Loucy (cell line): ENCODE measurements at regions not wholly inside any gene's neighbourhood (a gene's known extent, or its start where the extent isn't known, plus 50 kb on each side); places are given as distances from the start of the nearest gene placed in this dataset.
A peak's percentile ranks its signal among the peaks of the same experiment; 100 is the strongest.

Source experiments
- H2AFZ ChIP-seq: fragments of 200-600 bp; sonication (generic); 2 replicates; pipeline ENCODE4 v1.6.0; 2016; ENCODE audit warnings: antibody characterized with exemption, mild to moderate bottlenecking, low read length, moderate library complexity
- H3F3A ChIP-seq: fragments of 200-600 bp; 2 replicates; pipeline ENCODE4 v1.6.0; 2016; ENCODE audit warnings: antibody characterized with exemption, low read depth, mild to moderate bottlenecking
- H3K27me3 ChIP-seq: fragments of 200-600 bp; sonication (generic); 2 replicates; pipeline ENCODE4 v1.6.1; 2014; ENCODE audit warnings: low read length, mild to moderate bottlenecking; ENCODE audit not compliant: insufficient read depth, poor library complexity, severe bottlenecking
- H3K36me3 ChIP-seq: fragments of 200-600 bp; sonication (generic); 2 replicates; pipeline ENCODE4 v1.6.1; 2016; ENCODE audit warnings: low read length; ENCODE audit not compliant: insufficient read depth
- H3K4me1 ChIP-seq: fragments of 200-600 bp; sonication (generic); 2 replicates; pipeline ENCODE4 v1.5.1; 2014; ENCODE audit warnings: low read length, mild to moderate bottlenecking; ENCODE audit not compliant: insufficient read depth, poor library complexity, severe bottlenecking
- H3K4me2 ChIP-seq: fragments of 200-600 bp; sonication (generic); 2 replicates; pipeline ENCODE4 v1.6.0; 2014; ENCODE audit warnings: antibody characterized with exemption, low read length, low read depth, mild to moderate bottlenecking; ENCODE audit not compliant: poor library complexity, severe bottlenecking
- H3K4me3 ChIP-seq: fragments of 200-600 bp; sonication (generic); 2 replicates; pipeline ENCODE4 v1.5.1; 2014; ENCODE audit warnings: low read length, mild to moderate bottlenecking, mixed read lengths; ENCODE audit not compliant: poor library complexity, severe bottlenecking
- H3K79me2 ChIP-seq: fragments of 200-600 bp; sonication (generic); 2 replicates; pipeline ENCODE4 v1.6.1; 2014; ENCODE audit warnings: low read length; ENCODE audit not compliant: insufficient read depth
- H3K9ac ChIP-seq: fragments of 200-600 bp; sonication (generic); 2 replicates; pipeline ENCODE4 v1.6.0; 2014; ENCODE audit warnings: mild to moderate bottlenecking, low read depth, low read length, moderate library complexity; ENCODE audit not compliant: poor library complexity, severe bottlenecking
- H3K9me2 ChIP-seq: fragments of 200-600 bp; sonication (generic); replicated peaks from 2 replicates; pipeline ENCODE4 v1.6.1; 2016; ENCODE audit warnings: low read depth, low read length, mixed read lengths
- H3K9me3 ChIP-seq: fragments of 200-600 bp; sonication (generic); 2 replicates; pipeline ENCODE4 v1.6.1; 2014; ENCODE audit warnings: mild to moderate bottlenecking, antibody characterized with exemption, low read length, low read depth; ENCODE audit not compliant: insufficient read depth
- H4K20me1 ChIP-seq: fragments of 200-600 bp; sonication (generic); 2 replicates; pipeline ENCODE4 v1.6.0; 2014; ENCODE audit warnings: antibody characterized with exemption, low read length, mild to moderate bottlenecking; ENCODE audit not compliant: insufficient read depth, poor library complexity, severe bottlenecking
- CTCF ChIP-seq: fragments of 200-600 bp; sonication (generic); conservative IDR thresholded peaks from 2 replicates; pipeline ENCODE4 v1.5.1; 2014; ENCODE audit warnings: mild to moderate bottlenecking, antibody characterized with exemption, low read length
- EZH2phosphoT487 ChIP-seq: fragments of 200-600 bp; IDR thresholded peaks from 2 replicates; pipeline ENCODE4 v1.6.1; 2018; ENCODE audit warnings: antibody characterized with exemption, mild to moderate bottlenecking, moderate library complexity, borderline replicate concordance

GRCh38 chr6:90656325-90656724, 69.5 kb upstream of the MAP3K7 start:
- no peaks in the 10 kb centered on the region for H3F3A ChIP-seq
- no peak overlapping the region for H3K4me2 ChIP-seq
- H3K9me2 ChIP-seq, result no peaks in the 10 kb centered on the region
- H3K36me3 ChIP-seq, result no peaks in the 10 kb centered on the region
- no peaks in the 10 kb centered on the region for H3K27me3 ChIP-seq
- H3K9ac ChIP-seq, result no peak overlapping the region
- no peak overlapping the region for H2AFZ ChIP-seq
- H3K9me3 ChIP-seq, result no peaks in the 10 kb centered on the region
- H3K79me2 ChIP-seq, result no peaks in the 10 kb centered on the region
- TF ChIP-seq CTCF (no peak), EZH2phosphoT487 (no peak)
- no peaks in the 10 kb centered on the region for H4K20me1 ChIP-seq
- no peak overlapping the region for H3K4me3 ChIP-seq
- no peaks in the 10 kb centered on the region for H3K4me1 ChIP-seq

GRCh38 chr6:90654806-90655205, 67.9 kb upstream of the MAP3K7 start:
- H4K20me1 ChIP-seq, result no peaks in the 10 kb centered on the region
- no peaks in the 10 kb centered on the region for H3K79me2 ChIP-seq
- H3K9me3 ChIP-seq, result no peaks in the 10 kb centered on the region
- H3K27me3 ChIP-seq, result no peaks in the 10 kb centered on the region
- H3F3A ChIP-seq, result no peaks in the 10 kb centered on the region
- TF ChIP-seq CTCF (no peak), EZH2phosphoT487 (no peak)
- no peak overlapping the region for H3K4me3 ChIP-seq
- no peak overlapping the region for H3K4me2 ChIP-seq
- H3K36me3 ChIP-seq, result no peaks in the 10 kb centered on the region
- no peak overlapping the region for H2AFZ ChIP-seq
- H3K9ac ChIP-seq, result no peak overlapping the region
- H3K4me1 ChIP-seq, result no peaks in the 10 kb centered on the region
- no peaks in the 10 kb centered on the region for H3K9me2 ChIP-seq

GRCh38 chr6:90654166-90654565, 67.3 kb upstream of the MAP3K7 start:
- no peak overlapping the region for H3K4me2 ChIP-seq
- 0 out of 2 replicates have a peak overlapping the region, but pooled peaks have one; percentile 19 for H2AFZ ChIP-seq

More at GRCh38 chr6:90654166-90654565, 67.3 kb upstream of the MAP3K7 start:
- no peaks in the 10 kb centered on the region for H3K36me3 ChIP-seq
- no peaks in the 10 kb centered on the region for H3K79me2 ChIP-seq
- no peaks in the 10 kb centered on the region for H3K27me3 ChIP-seq
- H3F3A ChIP-seq, result no peaks in the 10 kb centered on the region
- H3K4me3 ChIP-seq, result no peak overlapping the region
- H3K9ac ChIP-seq, result no peak overlapping the region
- TF ChIP-seq CTCF (no peak), EZH2phosphoT487 (no peak)
- no peaks in the 10 kb centered on the region for H3K9me2 ChIP-seq
- H3K4me1 ChIP-seq, result no peaks in the 10 kb centered on the region
- no peaks in the 10 kb centered on the region for H4K20me1 ChIP-seq
- no peaks in the 10 kb centered on the region for H3K9me3 ChIP-seq
